ENCODE measurements at regions not wholly inside any gene's neighbourhood (a gene's known extent, or its start where the extent isn't known, plus 50 kb on each side); places are given as distances from the start of the nearest gene placed in this dataset.
"Not testable (repeated sequence)": the region's sequence is repeated elsewhere in the genome, so short reads cannot be mapped to it uniquely, and the experiment has no call there.

DNA sequence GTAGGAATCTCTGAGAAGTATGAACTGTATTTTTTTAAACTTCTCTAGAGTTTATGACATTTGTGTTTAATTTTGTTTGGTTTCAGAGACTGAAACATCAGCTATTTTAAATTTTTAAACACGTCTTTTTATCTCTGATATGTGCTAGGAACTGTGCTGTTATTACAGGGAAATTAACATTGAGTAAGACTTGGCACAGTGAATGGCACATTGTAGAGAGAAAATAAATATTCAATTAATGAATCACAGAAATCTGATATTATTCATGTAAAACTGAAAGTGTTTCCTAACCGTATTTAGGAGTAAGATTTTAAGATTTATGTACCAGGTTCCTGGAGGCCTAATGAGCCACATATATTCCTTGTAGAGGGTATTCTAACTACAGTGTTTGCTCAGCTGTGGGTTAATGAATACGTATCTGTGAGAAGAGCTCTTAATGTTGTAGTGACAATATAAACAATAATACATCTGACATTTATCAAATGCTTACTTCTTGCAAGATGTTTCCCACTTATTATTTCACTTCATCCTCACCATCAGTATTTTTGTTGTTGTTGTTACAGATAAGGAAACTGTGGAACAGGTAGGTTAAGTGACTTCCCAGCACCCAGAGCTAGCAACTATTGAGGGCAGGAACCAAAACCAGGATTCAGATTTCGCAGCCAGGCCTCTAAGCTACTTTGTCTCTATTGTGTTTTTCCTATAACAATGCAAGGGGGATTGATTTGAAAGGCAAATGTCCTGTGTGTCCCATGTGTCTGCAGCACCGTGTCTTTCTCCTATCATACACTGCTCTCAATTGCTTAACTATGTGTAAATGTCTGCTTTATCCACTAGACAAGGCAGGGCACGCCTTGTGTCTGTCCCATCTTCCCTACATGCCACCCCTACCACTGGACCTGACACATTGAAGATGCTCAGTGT, 121.1 kb upstream of the FAM9C start:
- peak; percentile 19 for DNase-seq (ENCODE audit: low read depth)
- TF ChIP-seq, protein P1, sequence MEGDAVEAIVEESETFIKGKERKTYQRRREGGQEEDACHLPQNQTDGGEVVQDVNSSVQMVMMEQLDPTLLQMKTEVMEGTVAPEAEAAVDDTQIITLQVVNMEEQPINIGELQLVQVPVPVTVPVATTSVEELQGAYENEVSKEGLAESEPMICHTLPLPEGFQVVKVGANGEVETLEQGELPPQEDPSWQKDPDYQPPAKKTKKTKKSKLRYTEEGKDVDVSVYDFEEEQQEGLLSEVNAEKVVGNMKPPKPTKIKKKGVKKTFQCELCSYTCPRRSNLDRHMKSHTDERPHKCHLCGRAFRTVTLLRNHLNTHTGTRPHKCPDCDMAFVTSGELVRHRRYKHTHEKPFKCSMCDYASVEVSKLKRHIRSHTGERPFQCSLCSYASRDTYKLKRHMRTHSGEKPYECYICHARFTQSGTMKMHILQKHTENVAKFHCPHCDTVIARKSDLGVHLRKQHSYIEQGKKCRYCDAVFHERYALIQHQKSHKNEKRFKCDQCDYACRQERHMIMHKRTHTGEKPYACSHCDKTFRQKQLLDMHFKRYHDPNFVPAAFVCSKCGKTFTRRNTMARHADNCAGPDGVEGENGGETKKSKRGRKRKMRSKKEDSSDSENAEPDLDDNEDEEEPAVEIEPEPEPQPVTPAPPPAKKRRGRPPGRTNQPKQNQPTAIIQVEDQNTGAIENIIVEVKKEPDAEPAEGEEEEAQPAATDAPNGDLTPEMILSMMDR (IDR thresholded peaks at IDR 0.05; ENCODE audit: low read length, missing control alignments) = no peak
- no peak overlapping the region for H3K4me3 ChIP-seq (replicated peaks; ENCODE audit: low read depth, low read length)

DNA sequence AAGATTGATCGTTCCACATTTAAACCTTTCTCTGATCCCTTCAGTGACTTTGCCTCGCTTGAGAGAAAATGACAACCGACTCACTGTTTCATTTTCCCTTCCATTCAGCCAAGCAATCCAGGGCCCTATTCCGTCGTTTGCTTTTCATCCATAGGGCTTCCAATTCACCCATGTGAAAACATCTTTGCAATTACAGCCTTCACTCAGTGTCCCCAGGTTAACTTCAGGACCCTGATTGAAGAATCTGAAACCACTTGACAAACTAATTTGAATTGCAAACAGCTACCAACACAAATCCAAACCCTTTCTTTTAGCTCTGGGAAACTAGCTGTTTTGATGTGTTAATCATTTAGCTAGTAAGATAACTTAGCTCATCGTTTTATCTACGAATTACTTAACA, 120.2 kb upstream of the FAM9C start:
- no peak overlapping the region for H3K4me3 ChIP-seq (replicated peaks; ENCODE audit: low read depth, low read length)
- TF ChIP-seq, protein P1 (IDR thresholded peaks at IDR 0.05; ENCODE audit: low read length, missing control alignments) = no peak
- no peak for DNase-seq (ENCODE audit: low read depth)

DNA sequence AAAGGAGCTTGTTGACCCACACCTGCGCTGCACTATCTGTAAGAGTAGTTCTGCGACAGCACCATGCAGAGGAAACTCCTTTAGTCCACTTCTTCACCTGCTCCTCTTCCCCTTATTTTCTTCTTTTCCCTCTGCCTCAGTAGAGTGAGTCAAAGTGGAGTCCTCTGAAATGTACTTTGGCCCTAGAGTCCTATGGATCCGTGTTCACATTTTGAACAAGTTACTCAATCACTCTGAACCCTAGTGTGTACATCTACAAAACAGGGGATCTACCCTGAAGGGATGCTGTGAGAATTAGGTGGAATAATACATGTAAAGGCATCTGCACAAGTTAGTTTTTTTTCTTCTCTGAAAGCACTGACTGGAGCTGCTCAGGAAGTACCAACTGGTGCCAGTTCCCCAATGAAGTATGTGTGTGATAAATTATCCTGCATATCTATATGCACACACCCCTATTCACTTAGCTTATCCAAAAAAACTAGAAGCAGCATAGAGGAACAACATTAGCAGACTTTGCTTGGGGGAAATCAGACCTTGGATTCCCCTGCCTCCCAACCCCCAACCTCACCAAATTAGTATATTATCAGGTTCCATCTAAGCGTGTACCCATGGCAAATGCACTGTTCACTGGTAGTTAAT, 118.5 kb upstream of the FAM9C start:
- no peak overlapping the region for H3K4me3 ChIP-seq (replicated peaks; ENCODE audit: low read depth, low read length)
- no peak for DNase-seq (ENCODE audit: low read depth)
- TF ChIP-seq, protein P1 (IDR thresholded peaks at IDR 0.05; ENCODE audit: low read length, missing control alignments) = no peak

DNA sequence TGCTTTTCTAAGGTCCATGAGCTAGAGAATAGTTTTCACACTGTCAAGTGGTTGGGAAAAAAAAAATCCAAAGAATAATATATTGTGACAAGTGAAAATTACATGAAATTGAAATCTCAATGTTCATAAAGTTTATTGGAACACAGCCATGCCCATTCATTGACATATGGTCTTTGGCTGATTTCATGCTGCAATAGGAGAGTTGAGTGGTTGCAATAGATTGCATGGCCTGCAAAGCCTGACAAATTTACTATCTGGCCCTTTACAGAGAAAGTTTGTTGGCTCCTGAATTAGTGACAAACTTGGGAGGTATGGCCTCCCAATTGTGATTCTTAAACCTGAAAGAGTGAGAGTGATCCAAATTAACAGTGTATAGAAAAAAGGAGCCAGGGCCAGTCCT, 115.5 kb upstream of the FAM9C start:
- DNase-seq (ENCODE audit: low read depth) = no peak
- no peak overlapping the region for H3K4me3 ChIP-seq (replicated peaks; ENCODE audit: low read depth, low read length)
- TF ChIP-seq, protein P1 (IDR thresholded peaks at IDR 0.05; ENCODE audit: low read length, missing control alignments) = no peak

DNA sequence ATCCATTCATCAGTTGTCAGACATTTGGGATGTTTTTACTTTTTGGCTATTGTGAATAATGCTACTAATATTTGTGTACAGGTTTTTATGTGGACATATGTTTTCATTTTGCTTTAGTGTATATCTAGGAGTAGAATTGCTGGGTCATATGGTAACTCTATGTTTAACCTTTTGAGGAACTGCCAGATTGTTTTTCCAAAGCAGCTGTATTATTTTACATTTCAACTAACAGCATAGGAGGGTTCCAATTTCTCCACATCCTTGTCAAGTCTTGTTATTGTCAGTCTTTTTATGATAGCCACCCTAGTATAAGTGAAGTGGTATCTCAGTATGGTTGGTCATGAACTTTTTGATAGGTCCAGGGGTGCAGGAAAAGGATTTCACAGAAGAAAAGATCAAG, 114.5 kb upstream of the FAM9C start:
- TF ChIP-seq, protein P1 (IDR thresholded peaks at IDR 0.05; ENCODE audit: low read length, missing control alignments) = no peak
- no peak overlapping the region for H3K4me3 ChIP-seq (replicated peaks; ENCODE audit: low read depth, low read length)
- DNase-seq (ENCODE audit: low read depth) = no peak

DNA sequence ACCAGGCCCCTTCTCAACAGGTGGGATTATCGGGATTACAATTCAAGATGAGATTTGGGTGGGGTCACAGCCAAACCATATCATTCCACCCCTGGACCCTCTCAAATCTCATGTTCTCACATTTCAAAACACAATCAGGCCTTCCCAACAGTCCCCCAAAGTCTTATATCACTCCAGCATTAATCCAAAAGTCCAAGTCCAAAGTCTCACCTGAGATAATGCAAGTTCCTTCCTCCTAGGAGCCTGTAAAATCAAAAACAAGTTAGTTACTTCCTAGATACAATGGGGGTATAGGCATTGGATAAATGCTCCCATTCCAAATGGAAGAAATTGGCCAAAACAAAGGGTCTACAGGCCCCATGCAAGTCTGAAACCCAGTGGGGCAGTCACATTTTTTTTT, 111.1 kb upstream of the FAM9C start:
- DNase-seq (ENCODE audit: low read depth) = not testable (repeated sequence)

DNA sequence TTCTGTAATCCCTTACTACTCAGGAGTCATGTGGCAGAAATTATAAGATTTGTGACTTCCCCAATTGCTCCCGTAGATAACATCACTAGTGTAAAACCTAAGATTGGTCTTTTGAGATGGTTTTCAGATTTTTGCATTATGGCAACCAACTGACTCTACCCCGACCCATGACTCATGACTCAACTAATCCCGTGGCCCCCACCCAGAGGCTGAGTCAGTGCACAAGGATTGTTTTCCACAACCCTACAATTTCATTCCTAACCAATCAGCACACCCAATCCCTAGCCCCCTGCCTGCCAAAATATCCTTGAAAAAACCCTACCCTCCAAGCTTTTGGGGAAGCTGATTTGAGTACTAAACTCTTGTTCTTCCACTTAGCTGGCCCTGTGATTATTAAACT, 109.4 kb upstream of the FAM9C start:
- TF ChIP-seq, protein P1 (IDR thresholded peaks at IDR 0.05; ENCODE audit: low read length, missing control alignments) = no peak
- H3K4me3 ChIP-seq (replicated peaks; ENCODE audit: low read depth, low read length) = no peak overlapping the region
- no peak for DNase-seq (ENCODE audit: low read depth)

More for the DNA sequence above, 111.1 kb upstream of the FAM9C start:
- H3K4me3 ChIP-seq (replicated peaks; ENCODE audit: low read depth, low read length) = not testable (repeated sequence)

Data from fibroblast of pulmonary artery (primary cell).